Erythroblast (primary cell): ENCODE measurements at regions not wholly inside any gene's neighbourhood (a gene's known extent, or its start where the extent isn't known, plus 50 kb on each side); places are given as distances from the start of the nearest gene placed in this dataset.

ENCODE experiments used
- GATA1 ChIP-seq: IDR thresholded peaks from 2 replicates; pipeline ENCODE4 v1.6.1; 2011; ENCODE audit warnings: low read depth, mild to moderate bottlenecking, control low read depth, low read length, moderate library complexity
- POLR2A ChIP-seq: IDR thresholded peaks from 2 replicates; pipeline ENCODE4 v1.6.1; 2011; ENCODE audit warnings: mild to moderate bottlenecking, low read length

DNA sequence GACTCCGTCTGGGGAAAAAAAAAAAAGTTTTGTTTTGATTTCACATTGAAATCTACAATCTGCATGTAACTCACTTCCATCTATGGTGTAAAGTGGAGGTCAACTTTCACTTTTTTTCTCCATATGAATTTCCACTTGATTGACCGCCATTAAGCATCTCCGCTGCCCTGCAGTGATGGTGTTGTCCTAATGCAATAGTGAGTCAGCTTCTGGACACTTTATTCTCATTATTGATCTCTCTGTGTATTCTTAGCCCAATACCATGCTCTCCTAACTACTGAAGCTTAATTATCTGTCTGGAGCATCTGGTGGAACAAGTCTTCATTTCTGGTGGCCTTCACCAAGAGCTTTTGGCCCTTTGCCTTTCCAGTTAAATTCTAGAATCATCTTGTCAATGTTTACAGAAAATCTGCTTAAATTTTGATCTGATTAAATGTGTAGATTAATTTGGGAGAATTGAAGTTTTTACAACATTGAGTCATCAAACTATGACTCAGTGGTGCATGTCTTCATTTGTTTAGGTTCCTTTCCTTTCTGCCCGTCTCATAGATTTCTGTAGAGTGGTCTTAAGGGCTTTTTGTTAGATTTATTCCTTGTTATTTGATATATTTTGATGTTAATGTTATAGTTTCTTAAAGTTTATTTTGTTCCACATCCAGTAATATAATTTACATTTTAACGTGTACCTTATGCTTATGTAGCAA is 181.5 kb downstream of the PRDM2 start:
- TF ChIP-seq POLR2A (no peak), GATA1 (no peak)
